Duodenal mucosa (tissue), 2 donors: ENCODE measurements at regions not wholly inside any gene's neighbourhood (a gene's known extent, or its start where the extent isn't known, plus 50 kb on each side); places are given as distances from the start of the nearest gene placed in this dataset.
"Not testable (repeated sequence)": the region's sequence is repeated elsewhere in the genome, so short reads cannot be mapped to it uniquely, and the experiment has no call there.

Source experiments
- H3K27ac ChIP-seq: one replicate; pipeline ENCODE4 v1.7.0; 2013; ENCODE audit warnings: low read depth, low read length
- H3K27me3 ChIP-seq, 2 donors: one replicate each; pipeline ENCODE4 v1.7.0; 2013; ENCODE audit warnings: low read length in 2 of 2, control low read depth in 1 of 2; ENCODE audit not compliant: insufficient read depth in 2 of 2, control insufficient read depth in 1 of 2
- H3K36me3 ChIP-seq, 2 donors: one replicate each; pipeline ENCODE4 v1.7.0; 2013; ENCODE audit warnings: low read length in 2 of 2, control low read depth in 1 of 2; ENCODE audit not compliant: insufficient read depth in 2 of 2, control insufficient read depth in 1 of 2
- H3K4me1 ChIP-seq, 2 donors: one replicate each; pipeline ENCODE4 v1.7.0; 2013; ENCODE audit warnings: low read length in 2 of 2, control low read depth in 1 of 2; ENCODE audit not compliant: insufficient read depth in 2 of 2, control insufficient read depth in 1 of 2
- H3K4me3 ChIP-seq, 2 donors: one replicate each; pipeline ENCODE4 v1.7.0; 2013; ENCODE audit warnings: low read length in 2 of 2, low read depth in 1 of 2
- H3K9ac ChIP-seq, 2 donors: one replicate each; pipeline ENCODE4 v1.7.0; 2013; ENCODE audit warnings: low read length in 2 of 2, low read depth in 1 of 2
- H3K9me3 ChIP-seq, 2 donors: one replicate each; pipeline ENCODE4 v1.7.0; 2013; ENCODE audit warnings: low read length in 2 of 2, control low read depth in 1 of 2; ENCODE audit not compliant: control insufficient read depth in 1 of 2

- no peaks in the 10 kb centered on the region for H3K27me3 ChIP-seq
- H3K36me3 ChIP-seq = no peaks in the 10 kb centered on the region
- no peak overlapping the region for H3K27ac ChIP-seq
- H3K4me3 ChIP-seq = no peak overlapping the region
- peaks cover 0 to 5% of the 10 kb centered on the region in 2 donors for H3K4me1 ChIP-seq
- no peaks in the 10 kb centered on the region for H3K9me3 ChIP-seq
- no peak overlapping the region for H3K9ac ChIP-seq
Measured at GRCh38 chrX:118221733-118222132, 105.1 kb upstream of the KLHL13 start.

GRCh38 chrX:118222421-118222820 lies 105.8 kb upstream of the KLHL13 start:
- H3K9me3 ChIP-seq = no peaks in the 10 kb centered on the region
- H3K36me3 ChIP-seq = no peaks in the 10 kb centered on the region
- no peak overlapping the region for H3K27ac ChIP-seq
- H3K9ac ChIP-seq = no peak overlapping the region
- H3K4me1 ChIP-seq = peaks cover 0 to 5% of the 10 kb centered on the region in 2 donors
- no peak overlapping the region for H3K4me3 ChIP-seq
- H3K27me3 ChIP-seq = no peaks in the 10 kb centered on the region

- Histone ChIP-seq H3K9me3 (no peaks in the 10 kb centered on the region), H3K36me3 (no peaks in the 10 kb centered on the region), H3K27me3 (no peaks in the 10 kb centered on the region), H3K9ac (no peak overlapping the region), H3K27ac (no peak overlapping the region), H3K4me1 (peaks cover 0 to 5% of the 10 kb centered on the region in 2 donors), H3K4me3 (peak overlapping the region; percentile 2 to 40)
Measured at GRCh38 chrX:118225711-118226428, 109.3 kb upstream of the KLHL13 start.

- no peaks in the 10 kb centered on the region for H3K36me3 ChIP-seq
- peaks cover 0 to 5% of the 10 kb centered on the region in 2 donors for H3K4me1 ChIP-seq
- no peak overlapping the region for H3K4me3 ChIP-seq
- no peaks in the 10 kb centered on the region for H3K9me3 ChIP-seq
- H3K27me3 ChIP-seq = no peaks in the 10 kb centered on the region
- H3K27ac ChIP-seq = no peak overlapping the region
- H3K9ac ChIP-seq = no peak overlapping the region
Measured at GRCh38 chrX:118228041-118228440, 111.4 kb upstream of the KLHL13 start.

GRCh38 chrX:118228456-118228855 lies 111.8 kb upstream of the KLHL13 start:
- no peak overlapping the region for H3K4me3 ChIP-seq
- H3K9me3 ChIP-seq = no peaks in the 10 kb centered on the region
- no peaks in the 10 kb centered on the region for H3K27me3 ChIP-seq
- H3K27ac ChIP-seq = no peak overlapping the region
- H3K4me1 ChIP-seq = peaks cover 0 to 5% of the 10 kb centered on the region in 2 donors
- no peaks in the 10 kb centered on the region for H3K36me3 ChIP-seq
- no peak overlapping the region for H3K9ac ChIP-seq

GRCh38 chrX:118231464-118231863 lies 114.4 kb upstream of the WDR44 start:
- Histone ChIP-seq H3K9me3 (no peaks in the 10 kb centered on the region), H3K27ac (no peak overlapping the region), H3K4me3 (no peak overlapping the region), H3K36me3 (no peaks in the 10 kb centered on the region), H3K9ac (no peak overlapping the region), H3K4me1 (no peaks in the 10 kb centered on the region), H3K27me3 (no peaks in the 10 kb centered on the region)

GRCh38 chrX:118239178-118239870 lies 106.6 kb upstream of the WDR44 start:
- Histone ChIP-seq H3K9me3 (no peaks in the 10 kb centered on the region), H3K36me3 (no peaks in the 10 kb centered on the region), H3K4me1 (no peaks in the 10 kb centered on the region), H3K4me3 (no peak overlapping the region), H3K27me3 (no peaks in the 10 kb centered on the region), H3K9ac (no peak overlapping the region), H3K27ac (no peak overlapping the region)

GRCh38 chrX:118239913-118240698 lies 105.8 kb upstream of the WDR44 start:
- no peaks in the 10 kb centered on the region for H3K36me3 ChIP-seq
- H3K27me3 ChIP-seq = no peaks in the 10 kb centered on the region
- no peaks in the 10 kb centered on the region for H3K9me3 ChIP-seq
- H3K4me1 ChIP-seq = no peaks in the 10 kb centered on the region
- no peak overlapping the region for H3K27ac ChIP-seq
- no peak overlapping the region for H3K4me3 ChIP-seq
- no peak overlapping the region for H3K9ac ChIP-seq

- not testable (repeated sequence) for H3K9ac ChIP-seq, H3K4me1 ChIP-seq, H3K9me3 ChIP-seq, H3K36me3 ChIP-seq, H3K27me3 ChIP-seq, H3K4me3 ChIP-seq, H3K27ac ChIP-seq
Measured at GRCh38 chrX:118246961-118247360, 98.9 kb upstream of the WDR44 start.

GRCh38 chrX:118249146-118249545 lies 96.8 kb upstream of the WDR44 start:
- Histone ChIP-seq H3K27me3 (no peaks in the 10 kb centered on the region), H3K4me3 (no peak overlapping the region), H3K9ac (no peak overlapping the region), H3K4me1 (no peaks in the 10 kb centered on the region), H3K9me3 (no peaks in the 10 kb centered on the region), H3K36me3 (no peaks in the 10 kb centered on the region), H3K27ac (no peak overlapping the region)
